ENCODE measurements at regions not wholly inside any gene's neighbourhood (a gene's known extent, or its start where the extent isn't known, plus 50 kb on each side); places are given as distances from the start of the nearest gene placed in this dataset.

DNA sequence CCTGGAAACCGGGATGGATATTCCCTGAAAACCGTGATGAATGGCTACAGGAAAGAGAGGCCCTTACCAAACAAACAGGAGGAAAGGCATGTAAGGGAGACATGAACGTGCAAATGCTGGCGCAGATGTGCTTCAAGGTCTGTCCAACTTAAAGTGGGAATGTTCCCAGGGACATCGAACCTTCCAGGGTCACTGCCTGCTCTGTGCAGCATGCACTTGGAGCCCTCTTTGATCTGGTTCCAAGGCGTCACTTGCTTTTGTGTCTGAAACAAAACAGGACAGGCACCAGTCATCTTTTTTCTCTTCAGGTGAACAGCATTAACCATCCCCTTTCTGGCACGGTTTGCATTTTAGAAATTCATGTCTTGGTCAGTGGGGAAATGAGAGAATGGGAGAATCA, 479.4 kb downstream of the RASEF start:
- DNase-seq = no peak

GRCh38 chr9:82584349-82584863, 478.5 kb downstream of the RASEF start:
- DNase-seq = no peak

GRCh38 chr9:82586918-82587356, 476.0 kb downstream of the RASEF start:
- DNase-seq = no peak

- DNase-seq = peak; percentile 76 to 81
Measured at GRCh38 chr9:82588301-82589180, 474.4 kb downstream of the RASEF start.

DNA sequence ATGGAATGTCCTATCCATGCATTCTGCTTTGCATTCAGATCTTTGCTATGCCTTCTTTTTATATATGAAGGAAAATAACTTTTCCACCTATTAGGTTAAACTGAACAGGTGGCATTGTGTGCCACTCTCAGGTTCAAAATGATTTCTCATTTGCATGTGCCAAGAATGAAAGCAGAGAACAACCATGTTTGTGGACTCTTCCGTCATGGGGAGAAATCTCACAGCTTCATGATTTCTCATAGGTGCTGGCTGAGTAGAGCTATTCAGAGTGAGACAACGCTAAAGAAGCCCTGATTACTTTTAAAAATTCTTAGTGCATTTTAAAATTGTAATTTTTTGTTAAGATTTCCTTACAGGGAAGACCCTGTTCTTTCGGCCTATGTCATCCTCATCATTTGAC, 472.1 kb downstream of the RASEF start:
- no peak for DNase-seq

DNA sequence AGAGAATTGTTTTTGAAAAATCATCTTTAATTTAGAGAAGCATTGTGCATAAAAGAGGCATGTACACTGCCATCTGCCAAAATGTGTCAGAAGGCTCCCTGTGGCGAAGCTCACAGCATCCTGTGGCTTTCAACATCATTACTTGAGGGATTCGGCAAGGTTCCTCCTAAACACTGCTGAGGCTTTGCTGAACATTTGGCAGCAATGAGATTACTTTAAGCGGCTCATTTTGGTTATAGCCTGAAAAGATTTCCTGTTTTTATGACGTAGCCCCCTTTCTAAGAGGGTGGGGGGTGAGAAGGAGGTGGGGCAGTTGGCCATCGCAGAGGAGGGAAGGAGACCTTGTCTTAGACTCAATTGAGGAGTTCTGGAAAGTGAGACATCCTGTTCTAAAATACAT, 469.4 kb downstream of the RASEF start:
- DNase-seq = no peak

DNA sequence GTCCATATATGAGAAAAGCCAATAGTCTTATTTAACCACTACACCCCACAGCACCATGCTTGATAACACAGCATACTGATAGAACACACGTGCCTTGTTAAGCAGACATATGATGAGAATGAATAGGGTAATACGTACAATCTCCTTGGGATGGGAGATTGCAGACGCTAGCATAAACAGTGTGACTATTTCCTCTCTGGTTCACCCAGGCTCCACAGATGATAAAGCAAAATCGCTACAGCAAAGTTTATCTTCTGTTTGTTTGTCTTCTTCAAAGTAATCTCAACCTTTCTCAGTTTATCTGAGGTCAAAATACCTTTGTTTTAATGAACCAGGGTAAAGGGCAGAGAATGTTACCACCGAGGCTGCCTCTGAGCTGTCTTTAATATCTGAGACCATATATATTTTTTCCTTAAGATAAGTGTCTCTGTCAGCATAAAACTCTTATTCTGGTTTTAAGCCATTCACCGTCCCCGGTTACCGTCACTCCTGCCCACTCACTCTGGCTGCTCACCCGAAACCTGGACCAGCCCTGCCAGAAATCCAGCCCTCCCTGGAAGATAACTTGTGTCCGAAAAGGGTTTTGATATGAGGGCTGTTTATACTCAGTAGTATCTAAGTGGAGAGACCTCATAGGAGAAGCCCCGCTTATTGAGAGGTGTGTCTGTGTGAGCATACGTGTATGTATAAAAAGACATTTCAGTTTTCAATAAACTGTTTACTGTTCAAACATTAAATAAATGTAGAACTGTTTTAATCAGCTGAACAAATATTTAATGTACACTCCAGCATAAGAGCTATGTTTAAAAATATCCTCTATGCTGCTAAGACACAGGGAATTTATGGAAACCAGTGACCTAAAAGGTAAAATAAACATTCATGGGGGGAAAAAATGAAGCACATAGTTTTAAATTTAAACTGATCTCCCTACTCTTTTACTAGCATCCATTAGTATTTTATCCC, 465.4 kb downstream of the RASEF start:
- no peak for DNase-seq

DNA sequence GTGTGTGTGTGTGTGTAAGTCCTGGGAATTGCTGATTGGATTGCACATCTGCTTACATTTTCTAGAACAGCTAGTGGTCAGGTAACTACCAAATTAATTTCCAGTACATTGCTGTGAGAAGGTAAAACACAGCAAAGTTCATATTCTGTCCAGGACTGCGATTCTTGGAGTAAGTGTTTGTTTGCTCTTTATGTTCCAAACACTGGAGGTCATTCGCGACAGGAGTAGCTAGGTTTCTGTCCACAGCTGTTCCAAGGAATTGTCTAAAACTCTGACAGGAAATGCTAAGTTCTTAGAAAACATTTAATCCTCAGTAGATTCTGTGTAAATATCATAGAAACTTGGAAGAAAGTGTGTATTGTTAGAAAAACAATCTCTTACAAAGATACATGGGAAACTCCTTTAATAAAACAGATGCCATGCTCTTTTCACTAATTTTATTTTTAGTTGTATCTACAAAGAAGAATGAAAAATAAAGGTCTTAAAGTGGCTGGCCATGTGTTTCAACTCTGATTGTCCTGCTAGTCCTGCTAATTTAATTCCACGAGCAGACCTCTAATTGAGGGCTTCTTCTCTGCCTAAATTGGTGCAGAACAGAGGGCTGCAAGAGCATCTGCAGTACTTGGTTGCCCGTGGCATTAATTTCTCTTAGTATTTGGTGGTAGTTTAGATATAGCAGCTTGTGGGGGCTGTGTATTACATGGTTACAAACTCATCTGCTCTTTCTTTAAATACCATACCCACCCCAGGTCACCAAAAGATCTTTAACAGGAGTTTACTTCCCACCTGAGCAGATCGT, 464.5 kb downstream of the RASEF start:
- DNase-seq = no peak

DNA sequence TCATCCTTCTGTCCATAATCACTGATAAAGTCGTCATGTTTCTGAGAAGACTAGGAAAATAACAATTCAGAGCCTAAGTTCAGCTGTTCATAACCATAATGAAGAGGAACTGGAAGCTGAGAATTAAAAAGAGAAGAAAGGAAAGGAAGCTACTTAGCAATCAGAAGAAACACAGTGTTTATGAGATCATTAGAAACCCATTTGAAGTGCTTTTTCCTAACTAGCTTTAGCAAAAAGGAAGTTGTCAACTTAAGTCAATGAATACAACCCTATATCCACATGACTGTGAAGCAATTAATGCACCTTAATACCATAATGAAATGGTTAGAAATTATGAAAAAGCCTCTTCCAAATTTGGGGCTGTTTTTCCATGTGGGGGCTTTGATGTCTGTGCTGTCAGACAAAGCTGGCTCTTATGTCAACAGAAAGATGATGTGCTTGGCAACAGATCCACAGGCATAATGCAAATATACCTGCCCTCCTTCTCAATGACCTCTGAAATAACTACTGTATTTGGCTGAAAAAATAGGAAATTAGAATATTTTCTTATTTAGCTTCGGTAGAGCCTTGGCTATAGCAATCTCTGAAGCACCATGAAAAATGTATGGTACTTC, 463.5 kb downstream of the RASEF start:
- no peak for DNase-seq

GRCh38 chr9:82600536-82601292, 462.2 kb downstream of the RASEF start:
- DNase-seq = no peak

DNA sequence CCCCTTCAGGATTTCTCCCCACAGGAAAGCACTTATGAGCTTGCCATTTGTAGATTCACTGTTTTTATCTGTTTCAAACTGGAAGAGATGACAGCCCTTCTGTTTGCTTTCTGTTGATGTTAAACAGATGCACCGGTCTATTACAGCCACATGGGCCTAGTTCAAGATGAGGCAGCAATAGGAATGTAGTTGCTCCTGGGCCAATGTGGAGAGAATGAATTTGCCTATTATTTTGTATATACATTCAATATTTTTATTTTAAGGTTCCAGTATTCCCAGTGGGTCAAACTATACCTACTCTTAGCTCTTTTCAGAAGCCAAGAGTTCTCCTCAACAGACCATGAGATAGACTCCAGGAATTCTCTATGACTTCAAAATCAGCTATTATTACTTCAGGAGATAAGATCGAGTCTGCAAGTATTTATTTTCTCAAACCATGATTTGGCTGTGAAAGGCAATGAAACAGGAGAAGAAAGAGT, 461.6 kb downstream of the RASEF start:
- no peak for DNase-seq

DNA sequence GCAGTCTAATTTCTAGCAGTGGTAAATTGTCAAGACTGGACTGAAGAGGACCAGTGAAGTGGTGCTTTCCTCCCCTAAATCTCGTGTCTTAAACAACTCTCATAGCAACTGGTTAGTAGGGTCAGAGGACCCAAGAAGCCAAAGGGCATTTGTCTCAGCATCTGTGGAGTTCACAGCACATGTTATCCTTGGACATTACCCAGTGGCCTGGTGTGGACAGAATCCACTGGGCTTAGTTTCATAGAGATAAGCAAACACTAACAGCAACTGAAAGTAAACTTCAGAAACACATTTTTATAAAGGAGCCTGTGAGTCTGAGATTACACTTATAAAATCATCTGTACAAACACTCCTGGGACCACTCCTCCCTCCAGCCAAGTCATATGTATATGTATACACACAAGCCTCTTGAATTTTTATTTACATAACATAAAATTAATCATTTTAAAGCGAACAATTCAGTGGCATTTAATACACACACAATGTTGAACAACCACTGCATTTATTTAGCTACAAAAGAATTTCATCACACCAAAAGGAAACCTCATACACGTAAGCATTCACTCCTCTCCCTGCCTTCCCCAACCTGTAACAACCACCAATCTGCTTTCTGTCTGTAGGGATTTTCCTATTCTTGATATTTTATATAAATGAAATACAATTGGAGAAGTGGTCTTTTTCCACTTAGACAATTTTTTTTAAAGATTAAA, 457.8 kb downstream of the RASEF start:
- DNase-seq = peak in 1 of 2 donors; percentile 17

DNA sequence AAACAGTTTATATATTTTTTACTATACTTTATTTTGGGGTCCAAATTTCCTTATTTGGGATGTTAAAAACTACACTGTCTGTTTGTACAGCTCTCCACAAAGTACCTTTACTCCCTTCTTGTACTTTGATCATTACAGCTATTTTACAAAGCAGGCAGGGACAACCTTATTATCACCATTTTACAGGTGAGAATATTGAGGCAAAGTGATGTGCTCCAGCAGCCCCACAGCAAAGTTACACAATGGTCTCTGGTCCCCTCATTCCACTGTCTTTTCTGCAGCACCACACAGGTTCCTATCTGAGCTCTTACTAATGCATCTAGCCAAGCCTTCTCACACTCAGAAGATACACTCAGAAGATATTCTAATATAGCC, 457.3 kb downstream of the RASEF start:
- DNase-seq = no peak

DNA sequence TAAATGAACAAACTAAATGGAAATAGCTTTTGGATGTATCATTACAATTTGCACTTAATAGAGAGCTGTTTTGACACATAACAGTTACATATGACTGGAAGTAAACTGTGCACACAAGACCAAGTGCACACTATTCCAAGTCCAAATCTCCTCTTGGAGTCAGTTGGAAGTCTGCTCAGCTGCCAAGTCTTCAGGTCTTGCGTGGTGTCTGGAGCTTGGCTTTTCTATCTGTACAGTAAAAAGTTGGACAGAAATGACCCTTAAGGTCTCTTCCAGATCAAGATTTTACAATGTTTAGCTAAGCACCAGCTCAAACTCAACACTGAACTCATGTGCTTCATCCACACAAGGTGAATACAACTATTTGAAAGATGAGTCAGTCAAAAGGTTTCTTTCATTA, 456.9 kb downstream of the RASEF start:
- no peak for DNase-seq

- DNase-seq = peak; percentile 50 to 79
Measured at GRCh38 chr9:82606492-82607382, 456.2 kb downstream of the RASEF start.

DNA sequence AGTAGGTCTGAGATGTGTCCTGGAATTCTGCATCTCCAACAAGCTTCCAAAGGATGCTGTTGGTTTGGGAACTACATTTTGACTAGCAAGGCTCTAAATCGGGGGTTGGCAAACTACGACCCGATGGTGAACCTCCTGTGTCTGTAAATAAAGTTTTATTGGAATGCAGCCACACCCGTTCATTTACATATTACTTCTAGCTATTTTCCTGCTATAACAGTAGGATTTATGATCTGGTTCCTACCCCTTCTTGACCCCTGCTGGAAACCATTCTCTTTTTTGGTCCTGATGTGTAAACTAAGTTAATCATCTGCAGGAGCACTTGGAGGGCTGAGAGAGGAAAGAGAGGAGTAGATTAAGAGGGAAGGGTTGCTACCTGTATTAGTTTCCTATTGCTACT, 454.5 kb downstream of the RASEF start:
- no peak for DNase-seq

DNA sequence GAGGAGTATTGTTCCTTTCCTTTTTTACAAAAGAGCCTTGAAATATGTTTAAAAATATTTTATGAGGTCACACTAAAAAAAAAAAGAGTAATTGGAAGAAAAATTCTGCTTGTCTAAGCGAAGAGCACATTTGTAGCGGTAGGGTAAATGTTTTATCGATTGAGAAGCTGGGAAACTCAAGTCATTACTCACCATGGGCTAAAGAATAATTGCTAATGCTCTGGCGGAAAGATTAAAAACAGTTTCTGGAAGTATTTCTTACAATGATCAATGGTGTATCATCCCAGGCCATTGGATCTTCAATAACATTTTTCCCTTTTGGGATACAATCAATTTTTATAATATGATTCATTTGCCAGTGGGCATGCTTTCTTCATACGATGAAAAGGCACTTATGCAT, 450.0 kb downstream of the RASEF start:
- no peak for DNase-seq

- DNase-seq = no peak
Measured at GRCh38 chr9:82613498-82613897, 449.4 kb downstream of the RASEF start.

Data from right lung (tissue), 2 donors.